GM18868 (cell line): ENCODE measurements at regions not wholly inside any gene's neighbourhood (a gene's known extent, or its start where the extent isn't known, plus 50 kb on each side); places are given as distances from the start of the nearest gene placed in this dataset.
"Not testable (repeated sequence)": the region's sequence is repeated elsewhere in the genome, so short reads cannot be mapped to it uniquely, and the experiment has no call there.

ENCODE experiments used
- ATAC-seq: cut with Tn5 transposase; IDR thresholded peaks from one replicate; pipeline ENCODE4 v1.9.1; 2021; ENCODE audit warnings: mild to moderate bottlenecking, moderate library complexity; ENCODE audit not compliant: unreplicated experiment

GRCh38 chr14:40072175-40072574 lies 639.9 kb upstream of the FBXO33 start:
- no peak for ATAC-seq

- no peak for ATAC-seq
Measured at GRCh38 chr14:40058901-40059897, 627.0 kb upstream of the FBXO33 start.

- ATAC-seq = no peak
Measured at GRCh38 chr14:40053416-40053815, 621.2 kb upstream of the FBXO33 start.

- ATAC-seq = no peak
Measured at GRCh38 chr14:40028991-40029390, 596.8 kb upstream of the FBXO33 start.

- no peak for ATAC-seq
Measured at GRCh38 chr14:40025101-40025500, 592.9 kb upstream of the FBXO33 start.

GRCh38 chr14:40010961-40011360 lies 578.7 kb upstream of the FBXO33 start:
- no peak for ATAC-seq

- ATAC-seq = no peak
Measured at GRCh38 chr14:40009771-40010170, 577.5 kb upstream of the FBXO33 start.

- ATAC-seq = not testable (repeated sequence)
Measured at GRCh38 chr14:40008345-40008744, 576.1 kb upstream of the FBXO33 start.

- no peak for ATAC-seq
Measured at GRCh38 chr14:40004871-40005500, 572.8 kb upstream of the FBXO33 start.

- no peak for ATAC-seq
Measured at GRCh38 chr14:40003773-40004172, 571.5 kb upstream of the FBXO33 start.

GRCh38 chr14:39998854-39999253 lies 566.6 kb upstream of the FBXO33 start:
- no peak for ATAC-seq

GRCh38 chr14:39998114-39998513 lies 565.9 kb upstream of the FBXO33 start:
- ATAC-seq = no peak

- ATAC-seq = no peak
Measured at GRCh38 chr14:39991041-39991440, 558.8 kb upstream of the FBXO33 start.

GRCh38 chr14:39988939-39989338 lies 556.7 kb upstream of the FBXO33 start:
- no peak for ATAC-seq

- ATAC-seq = no peak
Measured at GRCh38 chr14:39984323-39984722, 552.1 kb upstream of the FBXO33 start.

GRCh38 chr14:39977198-39977597 lies 545.0 kb upstream of the FBXO33 start:
- no peak for ATAC-seq

- no peak for ATAC-seq
Measured at GRCh38 chr14:39974036-39974435, 541.8 kb upstream of the FBXO33 start.

GRCh38 chr14:39972704-39973103 lies 540.5 kb upstream of the FBXO33 start:
- no peak for ATAC-seq

GRCh38 chr14:39967885-39968284 lies 535.7 kb upstream of the FBXO33 start:
- ATAC-seq = no peak

GRCh38 chr14:39957987-39958386 lies 525.8 kb upstream of the FBXO33 start:
- no peak for ATAC-seq

GRCh38 chr14:39957290-39957689 lies 525.1 kb upstream of the FBXO33 start:
- ATAC-seq = no peak

GRCh38 chr14:39956372-39956771 lies 524.1 kb upstream of the FBXO33 start:
- no peak for ATAC-seq
